GM19239 (cell line): ENCODE measurements at regions not wholly inside any gene's neighbourhood (a gene's known extent, or its start where the extent isn't known, plus 50 kb on each side); places are given as distances from the start of the nearest gene placed in this dataset.
A peak's percentile ranks its signal among the peaks of the same experiment; 100 is the strongest.

Source experiments
- DNase-seq: peaks from one replicate; pipeline ENCODE4 v3.0.0; 2011; ENCODE audit warnings: low spot score; ENCODE audit not compliant: insufficient read length
- FAIRE-seq: peaks from 2 replicates; lab custom pipeline; 2011; peaks lifted over from hg19 to GRCh38; lab: Jason Lieb, UNC

DNA sequence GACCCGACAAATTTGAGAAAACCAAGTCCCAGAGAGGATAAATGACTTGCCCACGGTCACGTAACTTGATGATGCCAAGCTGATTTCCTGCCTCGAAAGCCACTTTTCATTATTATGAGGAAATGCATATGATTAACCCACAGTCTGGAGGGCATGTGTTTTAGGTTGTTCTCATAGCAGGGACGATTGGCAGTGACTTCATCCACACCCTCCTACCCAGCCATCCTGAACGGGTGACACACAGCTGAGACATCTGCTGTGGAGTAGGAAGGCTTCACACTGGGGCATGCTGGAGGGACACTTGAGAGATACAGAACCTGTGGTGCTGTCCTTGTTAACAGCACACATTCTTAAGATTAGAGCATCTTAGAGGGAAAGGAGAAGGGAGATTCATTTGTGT is 65.4 kb upstream of the WDFY2 start:
- FAIRE-seq, result no peak
- no peak for DNase-seq

DNA sequence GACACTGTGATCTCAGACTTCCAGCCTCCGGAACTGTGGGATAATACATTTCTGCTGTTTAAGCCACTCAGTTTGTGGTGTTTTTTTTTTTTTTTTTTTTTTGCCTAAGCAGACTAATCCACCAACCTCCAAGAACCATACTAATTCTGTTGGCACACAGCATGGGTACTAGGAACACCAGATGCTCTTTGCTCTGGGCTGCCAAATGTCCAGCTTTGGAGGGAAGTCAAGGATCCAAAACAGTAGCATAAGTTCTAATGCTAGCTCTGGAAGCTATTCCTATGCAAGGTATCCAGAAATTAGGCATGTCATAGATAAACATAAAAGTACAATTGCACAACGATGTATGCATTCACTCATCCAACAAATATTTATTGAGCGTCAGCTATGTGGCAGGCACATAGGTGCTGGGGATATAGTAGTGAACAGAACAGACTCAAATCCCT is 64.5 kb upstream of the WDFY2 start:
- FAIRE-seq, result no peak

DNA sequence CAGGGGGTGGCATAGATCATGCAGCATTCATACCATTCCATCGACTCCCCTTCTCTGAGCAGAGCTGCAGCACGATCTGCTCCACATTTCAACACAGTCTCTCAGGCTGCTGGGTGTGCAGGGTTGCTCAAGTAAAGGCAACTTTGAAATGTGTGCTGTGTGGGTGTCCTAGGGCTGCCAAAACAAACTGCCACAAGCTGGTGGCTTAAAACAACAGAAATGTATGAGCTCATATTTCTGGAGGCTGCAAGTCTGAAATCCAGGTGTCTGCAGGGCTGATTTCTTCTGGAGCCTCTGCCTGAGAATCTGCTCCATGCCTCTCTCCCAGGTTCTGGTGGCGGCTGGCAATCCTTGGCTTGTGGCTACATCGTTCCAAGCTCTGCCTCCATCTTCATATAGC is 63.7 kb upstream of the WDFY2 start:
- no peak for DNase-seq
- no peak for FAIRE-seq

More for the DNA sequence above, 64.5 kb upstream of the WDFY2 start:
- DNase-seq, result no peak

DNA sequence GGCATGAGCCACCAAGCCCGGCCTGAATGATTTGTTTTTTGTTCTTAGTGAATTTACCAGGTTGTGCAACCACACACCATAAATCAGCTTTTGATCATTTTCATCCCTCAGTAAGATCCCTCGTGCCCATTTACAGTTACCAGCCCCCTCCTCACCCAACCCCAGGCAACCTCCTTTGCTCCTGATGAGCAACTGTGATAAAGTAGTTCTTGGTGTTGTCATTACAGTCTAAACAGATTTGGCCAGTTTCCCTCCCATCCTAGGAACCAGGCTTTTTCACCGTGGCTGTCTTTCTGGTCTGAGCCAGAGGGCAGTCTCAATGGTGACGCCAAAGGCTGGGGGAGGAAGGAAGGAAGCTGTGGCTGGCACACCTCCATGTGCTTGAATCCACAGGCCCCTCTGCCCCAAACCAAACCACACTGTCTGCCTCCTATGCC is 61.2 kb upstream of the WDFY2 start:
- no peak for DNase-seq

DNA sequence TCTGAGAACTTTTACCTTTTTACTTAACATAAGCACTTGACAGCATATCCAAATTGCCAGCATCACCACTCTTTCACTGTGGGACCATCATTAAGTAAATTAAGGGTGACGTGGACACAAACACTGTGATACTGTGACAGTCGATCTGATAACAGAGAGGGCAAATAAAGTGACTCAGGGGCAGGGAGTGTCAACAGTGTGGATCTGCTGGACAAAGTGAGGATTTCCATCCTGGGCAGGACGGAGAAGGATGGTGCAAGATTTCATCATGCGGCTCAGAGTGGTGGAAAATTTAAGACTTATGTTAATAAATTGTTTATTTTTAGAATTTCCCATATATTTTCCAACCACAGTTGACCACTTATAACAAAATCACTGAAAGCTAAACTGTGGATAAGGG is 60.0 kb upstream of the WDFY2 start:
- FAIRE-seq, result no peak
- DNase-seq, result no peak

More for the DNA sequence above, 61.2 kb upstream of the WDFY2 start:
- FAIRE-seq, result peak; percentile 58

DNA sequence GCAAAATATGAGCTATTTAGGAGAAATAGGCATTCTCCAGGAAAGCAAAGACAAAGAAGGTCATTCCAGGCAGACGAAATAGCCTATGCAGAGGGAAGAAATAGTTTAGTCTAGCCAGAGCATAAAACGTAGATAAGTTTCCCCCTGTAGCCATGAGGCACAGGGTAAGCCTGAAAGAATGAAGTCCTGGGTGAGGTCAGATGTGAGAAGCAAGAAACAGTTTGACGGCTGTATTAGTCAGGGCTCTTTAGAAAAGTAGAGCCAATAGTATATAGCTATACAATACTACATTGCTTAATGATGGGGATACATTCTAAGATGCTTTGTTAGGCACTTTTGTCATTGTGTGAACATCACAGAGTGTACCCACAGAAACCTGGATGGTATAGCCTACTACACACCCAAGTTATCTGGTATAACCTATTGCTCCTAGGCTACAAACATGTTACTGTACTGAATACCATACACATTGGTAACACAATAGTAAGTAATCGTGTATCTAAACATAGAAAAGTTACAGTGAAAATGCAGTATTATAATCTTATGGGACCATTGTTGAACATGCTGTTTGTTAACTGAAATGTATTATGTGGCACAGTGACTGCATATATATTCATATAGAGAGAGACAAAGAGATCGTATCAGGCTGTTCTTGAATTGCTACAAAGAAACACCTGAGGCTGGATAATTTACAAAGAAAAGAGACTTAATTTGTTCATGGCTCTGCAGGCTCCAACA is 59.3 kb upstream of the WDFY2 start:
- FAIRE-seq (no peak), DNase-seq (no peak)

DNA sequence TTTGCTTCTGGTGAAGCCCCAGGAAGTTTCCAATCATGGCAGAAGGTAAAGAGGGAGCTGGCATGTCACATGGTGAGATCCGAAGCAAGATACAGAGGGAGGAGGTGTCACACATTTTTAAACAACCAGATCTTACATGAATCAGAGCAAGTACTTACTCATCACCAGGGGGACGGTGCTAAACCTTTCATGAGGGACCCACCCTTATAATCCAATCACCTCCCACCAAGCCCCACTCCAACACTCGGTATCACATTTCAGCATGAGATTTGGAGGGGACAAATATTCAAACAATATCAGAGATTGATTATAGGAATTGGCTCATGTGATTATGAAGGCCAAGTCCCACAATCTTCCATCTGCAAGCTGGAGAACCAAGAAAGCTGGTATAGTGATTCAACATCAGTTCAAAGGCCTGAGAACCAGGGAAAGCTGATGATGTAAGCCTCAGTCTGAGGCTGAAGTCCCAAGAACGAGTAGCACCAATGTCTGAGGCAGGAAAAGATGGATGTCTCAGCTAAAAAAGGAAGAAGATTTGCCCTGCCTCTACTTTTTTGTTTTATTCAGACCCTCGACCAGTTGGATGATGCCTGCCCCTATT is 58.6 kb upstream of the WDFY2 start:
- FAIRE-seq, result no peak
- DNase-seq, result no peak

DNA sequence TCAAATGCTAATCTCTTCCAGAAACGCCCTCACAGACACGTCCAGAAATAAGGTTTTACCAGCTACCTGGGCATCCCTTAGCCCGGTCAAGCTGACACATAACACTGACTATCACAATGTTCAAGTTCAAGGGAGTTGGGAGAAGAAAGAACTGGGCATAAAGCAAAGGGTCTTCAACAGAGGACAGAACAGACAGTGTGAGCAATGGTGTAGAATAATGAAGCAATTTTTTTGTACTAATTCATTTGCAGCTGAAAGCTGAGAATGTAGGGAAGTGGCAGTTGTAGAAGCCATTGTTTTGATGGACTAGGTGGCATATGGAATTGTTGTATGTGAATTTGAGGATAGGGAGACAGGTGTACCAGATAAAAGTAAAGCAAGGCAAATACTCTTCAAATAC is 58.1 kb upstream of the WDFY2 start:
- no peak for DNase-seq
- FAIRE-seq, result no peak

DNA sequence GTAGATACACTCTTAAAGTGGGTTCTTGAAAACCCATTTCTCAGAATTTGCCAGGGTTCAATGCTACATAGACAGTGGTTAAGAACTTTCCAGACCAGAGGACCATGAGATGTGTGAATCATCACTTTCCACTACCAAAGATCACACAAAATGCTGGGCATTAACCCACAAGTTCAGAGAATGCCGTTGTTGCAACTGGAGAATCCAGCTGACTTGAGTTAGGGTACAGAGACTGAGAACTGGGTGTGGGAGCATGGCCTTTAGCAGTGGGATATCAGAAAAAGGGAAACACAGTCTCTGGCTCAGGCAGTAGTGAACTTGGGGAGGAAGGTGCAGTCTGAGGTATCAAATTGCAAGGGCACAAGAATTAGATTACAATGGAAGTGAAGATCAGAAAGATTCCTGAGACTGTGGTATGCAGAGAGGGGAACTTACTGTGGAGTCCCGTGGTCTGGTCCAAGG is 51.5 kb upstream of the WDFY2 start:
- DNase-seq, result no peak
- FAIRE-seq, result no peak

DNA sequence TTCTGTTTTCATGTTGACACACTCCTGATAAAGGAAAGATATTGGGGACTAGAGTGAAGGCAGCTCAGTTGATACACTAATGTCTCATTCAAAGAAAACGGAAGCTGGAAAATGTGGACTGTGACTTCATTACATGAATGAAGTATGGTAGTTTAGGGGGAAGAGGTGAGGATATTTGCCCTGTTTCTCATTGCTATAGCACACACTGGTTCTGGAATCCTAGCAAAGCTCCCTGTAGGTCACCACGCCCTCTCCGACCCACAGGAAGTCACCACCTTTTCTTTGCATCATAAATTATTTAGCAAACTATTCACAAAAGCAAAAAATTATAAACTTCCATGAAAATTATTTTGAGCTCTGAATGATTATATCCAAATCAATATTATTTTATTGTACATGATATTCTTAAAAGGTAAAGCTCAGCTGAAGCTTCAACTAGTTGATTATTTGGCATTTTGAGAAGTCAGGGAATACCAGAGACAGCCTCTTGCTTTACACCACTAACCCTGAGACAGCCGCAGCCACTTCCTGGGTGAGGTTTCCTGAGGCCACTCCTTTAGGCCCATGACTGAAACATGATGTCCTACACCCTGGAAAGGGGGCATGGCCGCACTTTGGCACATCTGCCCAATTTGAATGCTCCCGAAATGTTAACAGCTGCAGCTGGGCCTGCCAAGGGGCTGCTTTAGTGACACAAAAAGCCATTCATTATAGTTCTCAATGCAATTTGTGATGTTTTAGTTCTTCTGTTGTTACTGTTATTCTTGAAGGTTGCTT is 50.0 kb upstream of the WDFY2 start:
- FAIRE-seq (peak; percentile 54), DNase-seq (no peak)
